ENCODE measurements at regions not wholly inside any gene's neighbourhood (a gene's known extent, or its start where the extent isn't known, plus 50 kb on each side); places are given as distances from the start of the nearest gene placed in this dataset.
A peak's percentile ranks its signal among the peaks of the same experiment; 100 is the strongest.
"Not testable (repeated sequence)": the region's sequence is repeated elsewhere in the genome, so short reads cannot be mapped to it uniquely, and the experiment has no call there.

DNA sequence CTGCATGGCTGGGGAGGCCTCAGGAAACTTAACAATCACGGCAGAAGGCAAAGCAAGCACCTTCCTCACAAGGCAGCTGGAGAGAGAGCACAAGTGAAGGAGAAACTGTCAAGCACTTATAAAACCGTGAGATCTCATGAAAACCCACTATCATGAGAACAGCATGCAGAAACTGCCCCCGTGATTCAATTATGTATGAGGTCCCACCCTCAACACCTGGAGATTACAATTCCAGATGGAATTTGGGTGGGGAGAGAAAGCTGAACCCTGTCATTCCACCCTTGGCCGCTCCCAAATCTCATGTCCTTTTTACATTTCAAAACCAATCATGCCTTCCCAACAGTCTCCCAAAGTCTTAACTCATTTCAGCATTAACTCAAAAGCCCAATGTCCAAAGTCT is 107.2 kb upstream of the ECI2 start:
- no peak for DNase-seq (ENCODE audit: extremely low read depth in 1 of 2, low read depth in 1 of 2)

DNA sequence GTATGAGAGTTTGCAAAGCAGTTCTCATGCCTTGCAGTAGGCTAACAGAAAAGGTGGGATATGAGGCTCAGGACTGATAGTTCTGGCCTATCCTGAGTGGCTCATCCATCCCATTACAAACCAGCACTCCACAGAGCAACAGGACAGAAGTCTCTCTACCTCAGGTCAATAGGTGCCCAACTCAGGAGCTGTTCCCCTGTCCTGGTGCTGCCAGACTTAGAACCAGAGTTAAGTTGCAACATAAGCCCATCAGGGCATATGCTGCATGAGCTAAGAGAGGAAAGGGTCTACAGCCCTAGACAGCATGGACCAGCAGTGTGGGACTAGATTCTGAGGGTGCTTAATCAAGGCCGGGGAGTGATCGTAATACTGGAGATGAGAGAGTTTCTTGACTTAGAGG is 104.8 kb upstream of the ECI2 start:
- DNase-seq (ENCODE audit: extremely low read depth in 1 of 2, low read depth in 1 of 2) = no peak

GRCh38 chr6:4225161-4225872 is 89.9 kb upstream of the ECI2 start:
- DNase-seq (ENCODE audit: extremely low read depth in 1 of 2, low read depth in 1 of 2) = no peak

DNA sequence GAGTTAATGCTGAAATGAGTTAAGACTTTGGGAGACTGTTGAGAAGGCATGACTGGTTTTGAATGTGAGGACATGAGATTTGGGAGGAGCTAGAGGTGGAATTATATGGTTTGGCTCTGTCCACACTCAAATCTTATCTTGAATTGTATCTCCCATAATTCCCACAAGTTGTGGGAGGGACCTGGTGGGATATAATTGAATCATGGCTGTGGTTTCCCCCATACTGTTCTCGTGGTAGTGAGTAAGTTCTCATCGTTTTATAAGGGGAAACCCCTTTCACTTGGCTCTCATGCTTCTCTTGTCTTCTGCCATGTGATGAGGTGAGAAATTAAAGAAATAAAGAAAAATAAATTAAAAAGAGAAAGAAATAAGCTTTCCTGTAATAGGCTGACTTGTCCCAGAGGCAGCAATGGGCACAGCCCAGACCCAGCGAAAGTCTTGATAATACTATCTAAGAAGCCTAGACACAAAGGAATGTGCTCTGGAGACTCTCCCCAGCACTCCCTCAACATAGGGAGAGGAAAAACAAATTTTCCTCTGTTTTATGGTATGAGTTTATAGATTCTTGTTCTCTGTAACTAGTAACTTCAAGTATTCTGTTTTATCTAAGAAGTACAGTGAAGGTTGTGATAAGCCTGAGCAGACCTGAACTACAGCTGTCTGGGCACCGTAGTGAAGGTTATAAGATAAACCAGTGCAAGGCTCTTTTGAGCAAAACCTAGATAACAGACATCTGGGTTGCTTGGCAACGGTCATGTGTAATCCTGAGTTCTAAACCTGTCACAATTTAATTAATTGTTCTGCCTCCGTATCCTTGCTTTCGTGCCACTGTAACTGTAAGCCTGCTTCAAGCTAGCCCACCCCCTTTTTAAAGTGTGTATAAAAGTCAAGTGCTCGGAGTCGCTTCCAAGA is 88.9 kb upstream of the ECI2 start:
- DNase-seq (ENCODE audit: extremely low read depth in 1 of 2, low read depth in 1 of 2) = no peak

GRCh38 chr6:4220558-4220957 is 85.2 kb upstream of the ECI2 start:
- DNase-seq (ENCODE audit: extremely low read depth in 1 of 2, low read depth in 1 of 2) = no peak

- DNase-seq (ENCODE audit: extremely low read depth in 1 of 2, low read depth in 1 of 2) = not testable (repeated sequence)
Observed at GRCh38 chr6:4218619-4219317, 83.4 kb upstream of the ECI2 start.

- DNase-seq (ENCODE audit: extremely low read depth in 1 of 2, low read depth in 1 of 2) = no peak
Observed at GRCh38 chr6:4212588-4212987, 77.2 kb upstream of the ECI2 start.

DNA sequence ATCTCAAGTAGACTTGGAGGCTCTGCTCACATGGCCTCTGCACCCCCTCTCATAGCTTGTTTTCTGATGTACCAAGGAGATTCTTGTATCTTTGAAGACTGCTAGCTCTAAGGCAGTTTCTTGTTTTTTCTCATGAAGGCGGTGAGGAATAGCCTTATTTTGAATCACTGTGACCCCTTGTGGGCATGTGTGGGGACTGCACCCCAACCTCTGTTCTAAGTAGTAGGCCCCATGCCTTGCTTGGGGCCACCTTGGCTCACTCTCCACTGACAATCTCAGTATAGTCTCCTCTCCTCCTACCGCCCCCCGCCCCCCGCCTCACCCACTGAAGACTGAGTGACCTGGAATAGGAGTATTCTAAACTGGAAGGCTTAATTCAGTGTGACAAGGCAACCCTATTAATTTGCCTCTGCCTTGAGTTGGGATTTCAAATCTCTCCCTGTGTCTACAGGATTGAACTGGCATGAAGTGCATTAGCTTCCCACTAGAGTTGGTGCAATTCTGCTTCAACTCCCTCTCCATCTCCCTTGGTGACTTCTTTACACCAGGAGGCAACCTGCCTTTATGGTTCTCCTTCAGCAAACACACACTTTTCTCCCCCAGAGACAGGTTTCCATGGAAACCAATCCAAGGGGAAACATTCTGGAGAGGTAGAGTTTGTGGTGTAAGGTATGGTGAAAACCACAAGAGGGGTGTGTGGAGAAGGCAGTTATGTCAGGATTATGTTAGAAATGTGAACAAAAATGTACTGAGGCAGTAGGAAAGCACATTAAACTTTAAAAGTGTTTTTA is 75.4 kb upstream of the ECI2 start:
- peak in 1 of 2 donors; percentile 28 for DNase-seq (ENCODE audit: extremely low read depth in 1 of 2, low read depth in 1 of 2)

DNA sequence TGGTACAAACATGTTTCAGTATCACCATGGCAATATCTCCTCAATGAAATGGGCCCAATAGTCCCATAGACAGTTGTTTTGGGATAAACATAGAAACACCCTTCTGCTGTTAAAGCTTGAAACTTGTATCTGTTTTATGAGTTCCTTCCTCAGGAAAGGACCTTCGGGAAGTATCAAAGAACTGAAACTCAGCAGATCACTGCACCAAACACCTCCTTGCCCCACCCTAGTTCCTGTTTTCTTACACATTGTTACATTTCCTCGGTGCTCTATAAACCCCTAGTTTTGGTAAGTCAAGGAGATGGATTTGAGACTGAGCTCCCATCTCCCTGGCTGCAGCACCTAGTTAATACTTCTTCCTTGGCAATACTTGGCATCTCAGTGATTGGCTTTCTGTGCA is 73.8 kb upstream of the ECI2 start:
- DNase-seq (ENCODE audit: extremely low read depth in 1 of 2, low read depth in 1 of 2) = no peak

DNA sequence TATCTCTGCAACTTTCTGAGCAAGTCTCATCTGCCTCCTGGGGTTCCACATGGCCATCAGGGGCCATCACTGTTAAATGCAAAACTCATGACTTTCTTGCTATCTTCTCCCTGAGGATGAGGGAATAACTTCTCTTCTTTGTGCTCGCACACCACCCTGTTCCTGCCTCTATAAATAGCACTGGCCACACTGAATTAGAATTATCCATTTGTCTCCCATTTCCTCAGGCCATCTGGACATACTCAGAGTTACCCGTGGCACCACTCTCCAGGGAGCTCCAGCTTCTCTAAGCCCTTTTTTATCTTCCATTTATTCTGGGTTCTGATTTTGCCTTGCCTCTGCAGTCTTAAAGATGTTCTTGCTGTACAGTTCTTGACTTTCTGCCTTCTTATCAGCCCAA is 72.8 kb upstream of the ECI2 start:
- no peak for DNase-seq (ENCODE audit: extremely low read depth in 1 of 2, low read depth in 1 of 2)

DNA sequence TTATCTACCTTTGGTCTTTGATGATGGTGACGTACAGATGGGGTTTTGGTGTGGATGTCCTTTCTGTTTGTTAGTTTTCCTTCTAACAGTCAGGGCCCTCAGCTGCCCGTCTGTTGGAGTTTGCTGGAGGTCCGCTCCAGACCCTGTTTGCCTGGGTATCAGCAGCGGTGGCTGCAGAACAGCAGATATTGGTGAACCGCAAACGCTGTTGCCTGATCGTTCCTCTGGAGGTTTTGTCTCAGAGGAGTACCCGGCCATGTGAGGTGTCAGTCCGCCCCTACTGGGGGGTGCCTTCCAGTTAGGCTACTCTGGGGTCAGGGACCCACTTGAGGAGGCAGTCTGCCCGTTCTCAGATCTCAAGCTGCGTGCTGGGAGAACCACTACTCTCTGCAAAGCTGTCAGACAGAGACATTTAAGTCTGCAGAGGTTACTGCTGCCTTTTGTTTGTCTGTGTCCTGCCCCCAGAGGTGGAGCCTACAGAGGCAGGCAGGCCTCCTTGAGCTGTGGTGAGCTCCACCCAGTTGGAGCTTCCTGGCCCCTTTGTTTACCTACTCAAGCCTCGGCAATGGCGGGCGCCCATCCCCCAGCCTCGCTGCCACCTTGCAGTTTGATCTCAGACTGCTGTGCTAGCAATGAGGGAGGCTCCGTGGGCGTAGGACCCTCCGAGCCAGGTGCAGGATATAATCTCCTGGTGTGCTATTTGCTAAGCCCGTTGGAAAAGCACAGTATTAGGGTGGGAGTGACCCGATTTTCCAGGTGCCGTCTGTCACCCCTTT is 68.5 kb upstream of the ECI2 start:
- not testable (repeated sequence) for DNase-seq (ENCODE audit: extremely low read depth in 1 of 2, low read depth in 1 of 2)

GRCh38 chr6:4192627-4193026 is 57.3 kb upstream of the ECI2 start:
- no peak for DNase-seq (ENCODE audit: extremely low read depth in 1 of 2, low read depth in 1 of 2)

GRCh38 chr6:4192173-4192572 is 56.8 kb upstream of the ECI2 start:
- DNase-seq (ENCODE audit: extremely low read depth in 1 of 2, low read depth in 1 of 2) = no peak

GRCh38 chr6:4191271-4191721 is 55.9 kb upstream of the ECI2 start:
- no peak for DNase-seq (ENCODE audit: extremely low read depth in 1 of 2, low read depth in 1 of 2)

- DNase-seq (ENCODE audit: extremely low read depth in 1 of 2, low read depth in 1 of 2) = no peak
Observed at GRCh38 chr6:4189249-4189648, 53.9 kb upstream of the ECI2 start.

- no peak for DNase-seq (ENCODE audit: extremely low read depth in 1 of 2, low read depth in 1 of 2)
Observed at GRCh38 chr6:4188801-4189200, 53.4 kb upstream of the ECI2 start.

DNA sequence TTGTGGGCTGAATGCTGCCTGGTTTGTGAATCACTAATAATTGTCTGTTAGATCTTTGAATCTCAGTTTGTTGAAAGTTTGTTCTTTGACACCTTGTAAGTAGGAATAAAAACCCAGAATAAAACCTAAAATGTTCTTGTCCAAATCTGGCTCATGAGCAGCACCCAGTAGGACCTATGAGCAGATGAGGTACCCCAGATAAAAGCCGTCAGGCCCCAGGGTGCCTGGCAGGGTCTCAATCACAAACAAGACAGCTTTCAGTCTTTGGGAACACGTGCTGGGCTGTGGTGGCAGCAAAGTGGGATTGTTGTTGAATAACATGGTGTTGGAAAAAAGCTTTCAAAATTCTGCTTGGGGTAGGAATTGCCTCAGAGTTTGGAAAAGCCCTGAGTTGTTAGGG is 52.1 kb upstream of the ECI2 start:
- DNase-seq (ENCODE audit: extremely low read depth in 1 of 2, low read depth in 1 of 2) = no peak

- DNase-seq (ENCODE audit: extremely low read depth in 1 of 2, low read depth in 1 of 2) = no peak
Observed at GRCh38 chr6:4186385-4186784, 51.0 kb upstream of the ECI2 start.

DNA sequence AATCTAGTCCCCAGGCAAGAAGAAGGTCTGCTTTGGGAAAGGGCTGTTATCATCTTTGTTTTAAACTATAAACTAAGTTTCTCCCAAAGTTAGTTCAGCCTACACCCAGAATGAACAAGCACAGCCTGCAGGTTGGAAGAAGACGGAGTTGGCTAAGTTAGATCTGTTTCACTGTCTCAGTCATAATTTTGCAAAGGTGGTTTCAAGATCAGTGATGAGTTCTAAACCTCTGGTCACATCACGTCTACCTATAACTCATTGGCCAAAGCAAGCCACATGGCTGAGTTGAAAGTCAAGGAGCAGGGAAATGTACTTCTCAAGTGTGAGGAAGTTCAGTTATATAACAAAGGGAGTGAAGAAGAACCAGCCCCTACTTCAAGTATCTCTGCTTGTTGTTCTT is 50.5 kb upstream of the ECI2 start:
- no peak for DNase-seq (ENCODE audit: extremely low read depth in 1 of 2, low read depth in 1 of 2)

DNA sequence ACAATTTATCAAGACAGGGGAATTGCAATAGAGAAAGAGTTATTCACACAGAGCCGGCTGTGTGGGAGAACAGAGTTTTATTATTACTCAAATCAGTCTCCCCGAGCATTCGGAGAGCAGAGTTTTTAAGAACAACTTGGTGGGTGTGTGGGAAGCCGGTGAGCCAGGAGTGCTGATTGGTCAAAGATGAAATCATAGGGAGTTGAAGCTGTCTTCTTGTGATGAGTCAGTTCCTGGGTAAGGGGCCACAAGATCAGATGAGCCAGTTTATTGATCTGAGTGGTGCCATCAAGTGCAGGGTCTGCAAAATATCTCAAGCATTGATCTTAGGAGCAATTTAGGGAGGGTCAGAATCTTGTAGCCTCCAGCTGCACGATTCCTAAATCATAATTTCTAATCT is 50.0 kb upstream of the ECI2 start:
- DNase-seq (ENCODE audit: extremely low read depth in 1 of 2, low read depth in 1 of 2) = no peak

Data from activated CD8-positive, alpha-beta memory T cell treated with anti-CD3 and anti-CD28 coated beads for 1 hour (primary cell).